ENCODE measurements at regions not wholly inside any gene's neighbourhood (a gene's known extent, or its start where the extent isn't known, plus 50 kb on each side); places are given as distances from the start of the nearest gene placed in this dataset.

- H3K4me3 ChIP-seq (ENCODE audit: low read depth, low read length): no peak overlapping the region
- DNase-seq (ENCODE audit: low read depth): no peak
These were observed 381.0 kb upstream of the TEX13C start for GRCh38 chrX:124938715-124939114.

- no peak for DNase-seq (ENCODE audit: low read depth)
- H3K4me3 ChIP-seq (ENCODE audit: low read depth, low read length): no peak overlapping the region
These were observed 379.1 kb upstream of the TEX13C start for GRCh38 chrX:124940531-124940930.

GRCh38 chrX:124954402-124954801, 365.3 kb upstream of the TEX13C start:
- H3K4me3 ChIP-seq (ENCODE audit: low read depth, low read length): no peak overlapping the region
- no peak for DNase-seq (ENCODE audit: low read depth)

- DNase-seq (ENCODE audit: low read depth): no peak
- H3K4me3 ChIP-seq (ENCODE audit: low read depth, low read length): no peak overlapping the region
These were observed 359.2 kb upstream of the TEX13C start for GRCh38 chrX:124960454-124960853.

- no peak for DNase-seq (ENCODE audit: low read depth)
- H3K4me3 ChIP-seq (ENCODE audit: low read depth, low read length): no peak within 1 kb of the TSS
These were observed 356.0 kb upstream of the TEX13C start, which contains the start of gene TENM1 for GRCh38 chrX:124963717-124964116. Gene TENM1, minus strand, starts transcription at chrX:124963817.

GRCh38 chrX:124975456-124975855, 344.2 kb upstream of the TEX13C start:
- no peak overlapping the region for H3K4me3 ChIP-seq (ENCODE audit: low read depth, low read length)
- DNase-seq (ENCODE audit: low read depth): no peak

GRCh38 chrX:124981420-124981819, 338.3 kb upstream of the TEX13C start:
- no peak for DNase-seq (ENCODE audit: low read depth)
- no peak overlapping the region for H3K4me3 ChIP-seq (ENCODE audit: low read depth, low read length)

GRCh38 chrX:124984140-124984813, 335.4 kb upstream of the TEX13C start:
- DNase-seq (ENCODE audit: low read depth): no peak
- no peak overlapping the region for H3K4me3 ChIP-seq (ENCODE audit: low read depth, low read length)

GRCh38 chrX:124986284-124986683, 333.4 kb upstream of the TEX13C start:
- no peak overlapping the region for H3K4me3 ChIP-seq (ENCODE audit: low read depth, low read length)
- DNase-seq (ENCODE audit: low read depth): no peak

- no peak for DNase-seq (ENCODE audit: low read depth)
- no peak overlapping the region for H3K4me3 ChIP-seq (ENCODE audit: low read depth, low read length)
These were observed 325.9 kb upstream of the TEX13C start for GRCh38 chrX:124993735-124994134.

- H3K4me3 ChIP-seq (ENCODE audit: low read depth, low read length): no peak overlapping the region
- no peak for DNase-seq (ENCODE audit: low read depth)
These were observed 325.3 kb upstream of the TEX13C start for GRCh38 chrX:124994404-124994803.

GRCh38 chrX:125003746-125004446, 315.8 kb upstream of the TEX13C start:
- no peak overlapping the region for H3K4me3 ChIP-seq (ENCODE audit: low read depth, low read length)
- DNase-seq (ENCODE audit: low read depth): no peak

- no peak for DNase-seq (ENCODE audit: low read depth)
- H3K4me3 ChIP-seq (ENCODE audit: low read depth, low read length): no peak overlapping the region
These were observed 314.9 kb upstream of the TEX13C start for GRCh38 chrX:125004799-125005198.

- H3K4me3 ChIP-seq (ENCODE audit: low read depth, low read length): no peak overlapping the region
- DNase-seq (ENCODE audit: low read depth): no peak
These were observed 313.8 kb upstream of the TEX13C start for GRCh38 chrX:125005863-125006262.

GRCh38 chrX:125006704-125007103, 313.0 kb upstream of the TEX13C start:
- no peak overlapping the region for H3K4me3 ChIP-seq (ENCODE audit: low read depth, low read length)
- DNase-seq (ENCODE audit: low read depth): no peak

GRCh38 chrX:125012585-125012984, 307.1 kb upstream of the TEX13C start:
- no peak overlapping the region for H3K4me3 ChIP-seq (ENCODE audit: low read depth, low read length)
- DNase-seq (ENCODE audit: low read depth): no peak

GRCh38 chrX:125029131-125029530, 290.5 kb upstream of the TEX13C start:
- no peak overlapping the region for H3K4me3 ChIP-seq (ENCODE audit: low read depth, low read length)
- DNase-seq (ENCODE audit: low read depth): no peak

All from skeletal muscle cell (primary cell).